ENCODE measurements at regions not wholly inside any gene's neighbourhood (a gene's known extent, or its start where the extent isn't known, plus 50 kb on each side); places are given as distances from the start of the nearest gene placed in this dataset.
"Not testable (repeated sequence)": the region's sequence is repeated elsewhere in the genome, so short reads cannot be mapped to it uniquely, and the experiment has no call there.

- FAIRE-seq = no peak
Observed at GRCh38 chr5:128813317-128814070, 151.8 kb upstream of the SLC27A6 start.

GRCh38 chr5:128815201-128815600 is 150.1 kb upstream of the SLC27A6 start:
- no peak for FAIRE-seq

GRCh38 chr5:128825826-128826225 is 139.5 kb upstream of the SLC27A6 start:
- FAIRE-seq = no peak

GRCh38 chr5:128826275-128826674 is 139.0 kb upstream of the SLC27A6 start:
- FAIRE-seq = no peak

- FAIRE-seq = no peak
Observed at GRCh38 chr5:128836571-128836970, 128.7 kb upstream of the SLC27A6 start.

- FAIRE-seq = no peak
Observed at GRCh38 chr5:128838623-128839022, 126.7 kb upstream of the SLC27A6 start.

- FAIRE-seq = no peak
Observed at GRCh38 chr5:128842241-128842640, 123.0 kb upstream of the SLC27A6 start.

GRCh38 chr5:128844354-128844923 is 120.8 kb upstream of the SLC27A6 start:
- FAIRE-seq = peak; percentile 98

- FAIRE-seq = no peak
Observed at GRCh38 chr5:128850049-128850448, 115.2 kb upstream of the SLC27A6 start.

GRCh38 chr5:128854931-128855330 is 110.4 kb upstream of the SLC27A6 start:
- no peak for FAIRE-seq

- FAIRE-seq = no peak
Observed at GRCh38 chr5:128857076-128857677, 108.1 kb upstream of the SLC27A6 start.

GRCh38 chr5:128858995-128859394 is 106.3 kb upstream of the SLC27A6 start:
- FAIRE-seq = no peak

- not testable (repeated sequence) for FAIRE-seq
Observed at GRCh38 chr5:128861155-128861554, 104.1 kb upstream of the SLC27A6 start.

- FAIRE-seq = no peak
Observed at GRCh38 chr5:128869970-128870369, 95.3 kb upstream of the SLC27A6 start.

- FAIRE-seq = no peak
Observed at GRCh38 chr5:128870373-128870772, 94.9 kb upstream of the SLC27A6 start.

- FAIRE-seq = no peak
Observed at GRCh38 chr5:128870923-128871322, 94.4 kb upstream of the SLC27A6 start.

GRCh38 chr5:128876569-128877382 is 88.5 kb upstream of the SLC27A6 start:
- no peak for FAIRE-seq

- FAIRE-seq = no peak
Observed at GRCh38 chr5:128877476-128877875, 87.8 kb upstream of the SLC27A6 start.

- peak; percentile 21 for FAIRE-seq
Observed at GRCh38 chr5:128881502-128882018, 83.7 kb upstream of the SLC27A6 start.

GRCh38 chr5:128885649-128886255 is 79.5 kb upstream of the SLC27A6 start:
- no peak for FAIRE-seq

- no peak for FAIRE-seq
Observed at GRCh38 chr5:128895122-128895521, 70.2 kb upstream of the SLC27A6 start.

- FAIRE-seq = no peak
Observed at GRCh38 chr5:128896675-128897074, 68.6 kb upstream of the SLC27A6 start.

- FAIRE-seq = no peak
Observed at GRCh38 chr5:128903550-128903949, 61.7 kb upstream of the SLC27A6 start.

All from A204.1 (cell line).